WTC11 (cell line): ENCODE measurements at regions not wholly inside any gene's neighbourhood (a gene's known extent, or its start where the extent isn't known, plus 50 kb on each side); places are given as distances from the start of the nearest gene placed in this dataset.

Experiments used
- ATAC-seq: fragments of 200-7000 bp; cut with Tn5 transposase; 2 replicates; pipeline ENCODE4 v1.10.0; 2021; ENCODE audit warnings: mild to moderate bottlenecking, moderate library complexity
- CTCF ChIA-PET: fragments of 300-600 bp; sonication (Branson Sonifier 250); formaldehyde crosslinking; loops from one replicate; lab custom pipeline; 2021; ENCODE audit warnings: antibody characterized with exemption; lab: Charles Lee
- POLR2A ChIA-PET: fragments of 350-600 bp; sonication (Branson Sonifier 250); formaldehyde crosslinking; loops from one replicate; lab custom pipeline; 2021; ENCODE audit warnings: antibody characterized with exemption; lab: Charles Lee
- DNase-seq: peaks from one replicate; pipeline ENCODE4 v3.0.0; 2021; ENCODE audit warnings: low spot score
- H3K27ac Mint-ChIP-seq: 2 replicates; pipeline ENCODE4 v1.8.0; 2021; ENCODE audit warnings: mixed read lengths
- H3K27me3 Mint-ChIP-seq: 2 replicates; pipeline ENCODE4 v1.8.0; 2021; ENCODE audit warnings: low read depth, mild to moderate bottlenecking, moderate library complexity, mixed read lengths
- H3K36me3 Mint-ChIP-seq: 2 replicates; pipeline ENCODE4 v1.8.0; 2021; ENCODE audit warnings: mixed read lengths
- H3K4me1 Mint-ChIP-seq: 2 replicates; pipeline ENCODE4 v1.8.0; 2022; ENCODE audit warnings: mixed read lengths
- H3K4me3 Mint-ChIP-seq: 2 replicates; pipeline ENCODE4 v1.8.0; 2021; ENCODE audit warnings: mild to moderate bottlenecking, moderate library complexity, mixed read lengths
- H3K9me3 Mint-ChIP-seq: 2 replicates; pipeline ENCODE4 v1.8.0; 2021; ENCODE audit warnings: mixed read lengths
- AR ChIP-seq: fragments of 250-450 bp; sonication (Bioruptor Pico); IDR thresholded peaks from 2 replicates; pipeline ENCODE4 v1.9.0; 2021; ENCODE audit warnings: mild to moderate bottlenecking
- ATF1 ChIP-seq: sonication (generic); formaldehyde crosslinking; IDR thresholded peaks from 2 replicates; pipeline ENCODE4 v1.8.1; 2023; ENCODE audit warnings: mild to moderate bottlenecking, moderate library complexity, missing genetic modification reagents
- CBFB ChIP-seq: sonication (generic); formaldehyde crosslinking; IDR thresholded peaks from 2 replicates; pipeline ENCODE4 v1.8.1; 2022; ENCODE audit warnings: mild to moderate bottlenecking, low read depth, missing genetic modification reagents
- E2F4 ChIP-seq: sonication (generic); formaldehyde crosslinking; IDR thresholded peaks from 2 replicates; pipeline ENCODE4 v1.8.1; 2022; ENCODE audit warnings: low read depth, mild to moderate bottlenecking, moderate library complexity, missing genetic modification reagents, borderline replicate concordance
- E2F5 ChIP-seq: sonication (generic); formaldehyde crosslinking; IDR thresholded peaks from 2 replicates; pipeline ENCODE4 v1.8.1; 2022; ENCODE audit warnings: mild to moderate bottlenecking, moderate library complexity, missing genetic modification reagents
- ELF4 ChIP-seq: sonication (generic); formaldehyde crosslinking; IDR thresholded peaks from 2 replicates; pipeline ENCODE4 v1.8.1; 2022; ENCODE audit warnings: low read depth, mild to moderate bottlenecking, moderate library complexity, missing genetic modification reagents
- FOXJ3 ChIP-seq: sonication (generic); formaldehyde crosslinking; IDR thresholded peaks from 2 replicates; pipeline ENCODE4 v1.9.0; 2021; ENCODE audit warnings: missing genetic modification reagents, mild to moderate bottlenecking, borderline replicate concordance
- GTF2I ChIP-seq: fragments of 250-450 bp; sonication (Bioruptor Pico); conservative IDR thresholded peaks from 2 replicates; pipeline ENCODE4 v1.4.0; 2021; ENCODE audit warnings: mild to moderate bottlenecking
- HMGA2 ChIP-seq: fragments of 250-450 bp; sonication (Bioruptor Pico); IDR thresholded peaks from 2 replicates; pipeline ENCODE4 v1.4.0; 2021; ENCODE audit warnings: mild to moderate bottlenecking, moderate library complexity
- HMGXB4 ChIP-seq: sonication (generic); formaldehyde crosslinking; IDR thresholded peaks from 2 replicates; pipeline ENCODE4 v1.8.1; 2023; ENCODE audit warnings: mild to moderate bottlenecking, moderate library complexity, missing genetic modification reagents
- JAZF1 ChIP-seq: fragments of 250-450 bp; sonication (Bioruptor Pico); IDR thresholded peaks from 2 replicates; pipeline ENCODE4 v1.9.0; 2021; ENCODE audit warnings: moderate library complexity, mild to moderate bottlenecking, inconsistent platforms
- NR1H2 ChIP-seq: sonication (generic); formaldehyde crosslinking; IDR thresholded peaks from 2 replicates; pipeline ENCODE4 v1.9.0; 2021; ENCODE audit warnings: mild to moderate bottlenecking, moderate library complexity, missing genetic modification reagents
- OVOL2 ChIP-seq: fragments of 250-450 bp; sonication (Bioruptor Pico); IDR thresholded peaks from 2 replicates; pipeline ENCODE4 v1.9.0; 2021; ENCODE audit warnings: mild to moderate bottlenecking, borderline replicate concordance
- PREB ChIP-seq: sonication (generic); formaldehyde crosslinking; IDR thresholded peaks from 2 replicates; pipeline ENCODE4 v1.8.1; 2022; ENCODE audit warnings: mild to moderate bottlenecking, missing genetic modification reagents, moderate library complexity, borderline replicate concordance
- RORB ChIP-seq: fragments of 250-450 bp; sonication (Bioruptor Pico); IDR thresholded peaks from 2 replicates; pipeline ENCODE4 v1.9.0; 2021; ENCODE audit warnings: mild to moderate bottlenecking
- SOX15 ChIP-seq: fragments of 250-450 bp; sonication (Bioruptor Pico); IDR thresholded peaks from 2 replicates; pipeline ENCODE4 v1.9.0; 2021; ENCODE audit warnings: mild to moderate bottlenecking
- TCF7 ChIP-seq: sonication (generic); formaldehyde crosslinking; IDR thresholded peaks from 2 replicates; pipeline ENCODE4 v1.8.0; 2022; ENCODE audit warnings: mild to moderate bottlenecking, low read depth, missing genetic modification reagents, moderate library complexity
- ZNF281 ChIP-seq: sonication (generic); formaldehyde crosslinking; IDR thresholded peaks from 2 replicates; pipeline ENCODE4 v1.8.0; 2023; ENCODE audit warnings: mild to moderate bottlenecking, missing genetic modification reagents
- ZNF532 ChIP-seq: fragments of 250-450 bp; sonication (Bioruptor Pico); IDR thresholded peaks from 2 replicates; pipeline ENCODE4 v1.9.0; 2021; ENCODE audit warnings: mild to moderate bottlenecking, borderline replicate concordance
- ZNF671 ChIP-seq: fragments of 250-450 bp; sonication (Bioruptor Pico); IDR thresholded peaks from 2 replicates; pipeline ENCODE4 v1.8.0; 2021; ENCODE audit warnings: mild to moderate bottlenecking

GRCh38 chr3:72475258-72476138 lies 372.7 kb downstream of the SHQ1 start:
- TF ChIP-seq GTF2I (CRISPR knock-in tag) (no peak), ZNF671 (no peak), ZNF281 (CRISPR knock-in tag) (no peak), TCF7 (CRISPR knock-in tag) (no peak), NR1H2 (CRISPR knock-in tag) (no peak), PREB (CRISPR knock-in tag) (no peak), SOX15 (CRISPR knock-in tag) (no peak), JAZF1 (CRISPR knock-in tag) (no peak), RORB (no peak), ATF1 (CRISPR knock-in tag) (no peak), AR (no peak), HMGXB4 (CRISPR knock-in tag) (no peak), ELF4 (CRISPR knock-in tag) (no peak), ZNF532 (CRISPR knock-in tag) (no peak), E2F5 (CRISPR knock-in tag) (no peak), E2F4 (CRISPR knock-in tag) (no peak), OVOL2 (no peak), FOXJ3 (no peak), HMGA2 (CRISPR knock-in tag) (no peak), CBFB (no peak)
- H3K27me3 Mint-ChIP-seq: no peaks in the 10 kb centered on the region
- H3K27ac Mint-ChIP-seq: no peak overlapping the region
- ATAC-seq (no peak), DNase-seq (no peak)
- H3K4me3 Mint-ChIP-seq: no peak overlapping the region
- no peaks in the 10 kb centered on the region for H3K36me3 Mint-ChIP-seq
- ChIA-PET CTCF (interaction anchor here (0.5 kb wide), 1 partner anchor 46 kb away, joined by 3 read pairs; no protein-coding TSS in a partner anchor), POLR2A (no interaction called here)
- H3K4me1 Mint-ChIP-seq: peaks cover 5% of the 10 kb centered on the region
- H3K9me3 Mint-ChIP-seq: 0 out of 2 replicates have a peak, but pooled peaks cover 9% of the 10 kb centered on the region
